GM19324 (cell line): ENCODE measurements at regions not wholly inside any gene's neighbourhood (a gene's known extent, or its start where the extent isn't known, plus 50 kb on each side); places are given as distances from the start of the nearest gene placed in this dataset.
"Not testable (repeated sequence)": the region's sequence is repeated elsewhere in the genome, so short reads cannot be mapped to it uniquely, and the experiment has no call there.

Experiments used
- ATAC-seq: cut with Tn5 transposase; IDR thresholded peaks from one replicate; pipeline ENCODE4 v1.9.1; 2021; ENCODE audit warnings: mild to moderate bottlenecking, moderate library complexity; ENCODE audit not compliant: unreplicated experiment, low FRiP score

DNA sequence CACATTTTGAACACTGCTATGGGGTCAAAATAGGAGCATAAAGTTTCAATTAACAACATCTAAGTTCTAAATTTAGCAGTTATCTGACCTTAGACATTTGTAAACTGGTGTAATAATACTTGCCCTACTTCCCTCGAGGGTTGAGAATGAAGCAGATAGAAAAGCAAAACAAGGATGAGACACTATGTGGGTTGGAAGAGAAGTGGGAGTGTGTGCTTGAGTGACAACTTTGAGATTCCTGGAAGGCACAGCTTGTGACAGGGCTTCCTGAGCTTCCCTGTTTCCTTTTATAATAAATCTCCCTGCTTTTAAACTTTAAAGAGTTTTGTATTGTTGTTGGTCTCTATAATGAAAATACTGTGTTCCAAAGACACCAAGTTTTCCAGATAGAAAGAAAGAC is 128.6 kb upstream of the CHST9 start:
- no peak for ATAC-seq

DNA sequence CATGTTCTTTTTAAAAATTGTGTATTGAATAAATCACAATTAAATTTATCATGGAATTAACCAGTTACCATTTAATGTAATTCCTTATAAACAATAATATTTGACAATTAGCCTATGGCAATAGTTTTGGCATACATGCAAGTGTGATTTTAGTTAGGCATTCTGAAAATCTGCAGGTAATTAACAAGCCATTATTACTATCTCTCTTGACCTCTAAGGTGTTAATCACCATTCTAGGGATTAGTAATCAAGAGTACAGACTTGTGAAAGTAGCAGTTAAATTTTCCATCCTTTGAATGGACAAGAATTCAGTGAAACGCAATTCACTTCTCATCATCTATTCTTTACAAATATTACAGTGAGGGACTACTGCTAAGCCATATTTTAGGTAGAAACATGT is 127.7 kb upstream of the CHST9 start:
- ATAC-seq: no peak

DNA sequence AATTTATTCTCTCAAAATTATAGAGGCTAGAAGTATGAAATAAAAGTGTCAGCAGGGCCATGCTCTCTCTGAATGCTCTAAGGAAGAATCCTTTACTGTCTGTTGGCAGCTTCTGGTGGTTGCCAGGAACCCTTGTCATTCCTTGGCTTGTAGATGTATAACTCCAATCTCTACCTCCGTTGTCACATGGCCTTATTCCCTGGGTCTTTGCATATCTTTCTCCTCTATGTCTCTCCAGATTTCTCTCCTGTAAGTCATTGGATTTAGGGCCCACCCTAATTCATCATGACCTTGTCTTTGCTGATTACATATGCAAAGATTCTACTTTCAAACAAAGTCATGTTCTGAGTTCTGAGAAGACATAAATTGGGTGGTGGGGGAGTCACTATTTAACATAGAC is 127.0 kb upstream of the CHST9 start:
- no peak for ATAC-seq

DNA sequence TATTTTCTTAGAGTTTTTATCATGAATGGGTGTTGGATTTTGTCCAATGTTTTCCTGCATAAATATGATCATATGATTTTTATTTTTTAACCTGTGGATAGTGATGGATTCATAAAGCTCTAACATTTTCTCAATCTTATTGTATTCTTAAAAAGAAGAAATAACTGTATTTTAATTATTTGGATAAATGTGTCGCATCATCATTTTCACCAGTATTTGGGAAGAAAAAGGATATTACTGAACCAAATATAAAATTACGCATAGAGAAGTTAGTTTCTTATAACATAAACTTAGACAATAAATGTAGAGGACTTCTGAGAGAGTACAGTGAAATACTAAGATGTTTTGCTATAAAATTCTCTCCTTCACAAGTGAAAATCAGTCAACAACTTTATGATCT is 126.0 kb upstream of the CHST9 start:
- ATAC-seq: no peak

DNA sequence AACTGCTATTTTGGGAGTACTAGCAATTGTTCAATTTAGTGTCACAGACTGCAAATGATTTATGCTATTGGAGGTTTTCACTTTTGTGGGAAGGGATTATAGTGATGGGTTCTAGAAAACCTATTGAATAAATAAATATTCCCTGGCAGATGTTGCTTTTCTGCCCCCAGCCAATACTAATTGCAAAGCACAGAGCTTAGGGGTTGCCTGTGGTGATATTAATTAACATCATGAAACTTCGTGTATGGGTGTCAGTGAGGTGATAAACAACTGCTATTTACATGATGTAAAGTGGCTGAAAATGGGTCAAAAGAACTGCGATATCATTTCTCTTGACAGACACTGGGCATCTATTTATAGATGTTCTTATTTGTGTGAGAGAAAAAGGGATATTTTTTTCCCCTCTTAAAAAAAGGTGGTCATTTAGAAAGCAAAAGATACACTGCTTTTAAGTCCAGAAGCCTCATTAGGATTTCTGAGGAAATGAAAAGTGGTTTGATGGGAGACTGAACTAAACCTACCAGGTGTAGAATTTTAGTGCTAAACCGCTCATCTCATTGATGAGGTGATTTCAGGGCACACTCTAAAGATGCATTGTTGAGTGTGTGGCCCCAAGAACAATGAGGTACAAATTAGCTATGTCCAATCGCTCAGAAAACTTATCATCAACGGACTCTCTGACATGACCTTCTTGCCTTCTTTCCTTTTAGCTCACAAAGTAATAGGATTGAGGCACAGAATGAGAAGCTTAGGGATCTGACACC is 116.7 kb upstream of the CHST9 start:
- ATAC-seq: no peak

DNA sequence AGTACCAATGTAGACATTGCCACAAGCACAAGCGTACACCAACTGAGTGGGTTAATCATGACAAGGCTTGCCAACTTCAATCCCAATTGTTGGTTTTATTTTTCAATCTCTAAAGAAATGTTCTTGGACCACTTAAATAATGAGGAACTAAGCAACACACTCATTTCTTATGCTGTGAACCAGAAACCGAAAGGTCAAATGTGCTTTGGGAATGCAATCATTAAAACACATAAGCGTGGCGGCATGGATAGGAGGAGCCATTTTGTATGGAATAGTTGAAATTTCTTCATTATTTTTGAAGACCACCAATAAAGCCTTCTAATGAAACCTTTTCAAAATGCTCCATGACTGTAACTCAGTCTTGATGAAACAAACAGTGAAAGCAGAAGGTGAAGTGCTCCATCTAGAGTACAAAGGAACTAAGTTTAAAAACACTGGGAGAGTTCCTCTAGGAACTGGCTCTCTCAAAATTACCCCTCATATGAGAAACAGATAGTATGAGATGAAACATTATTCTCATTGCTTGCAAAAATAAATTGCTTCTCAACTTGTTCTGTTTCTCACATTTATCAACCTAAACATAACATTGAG is 113.2 kb upstream of the CHST9 start:
- no peak for ATAC-seq

DNA sequence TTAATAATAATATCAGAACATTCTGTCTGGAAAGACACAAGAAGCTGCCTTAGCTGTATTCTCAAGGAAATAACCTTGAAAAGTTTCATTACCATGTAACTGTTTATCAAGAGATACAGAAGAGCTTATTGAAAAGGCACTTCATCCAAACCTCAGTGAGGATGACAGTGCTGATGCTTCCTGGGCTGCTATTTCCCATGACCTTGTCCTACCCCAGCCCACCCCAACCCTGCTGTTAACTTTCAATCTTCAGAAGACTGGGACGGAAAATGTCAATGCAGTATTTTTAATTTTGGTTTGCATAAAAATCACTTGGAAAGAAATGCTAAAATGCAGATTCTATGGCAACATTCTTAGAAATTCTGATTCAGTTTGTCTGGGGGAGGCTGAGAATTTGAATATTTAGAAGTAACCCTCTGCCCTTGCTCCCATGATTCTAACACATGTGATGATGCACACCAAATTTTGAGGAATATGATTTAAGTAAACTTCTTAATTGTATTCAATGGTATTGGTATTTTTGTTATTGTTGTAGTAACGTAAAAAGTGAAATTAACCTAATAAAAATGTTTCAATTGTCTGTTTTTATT is 101.0 kb upstream of the CHST9 start:
- ATAC-seq: not testable (repeated sequence)

DNA sequence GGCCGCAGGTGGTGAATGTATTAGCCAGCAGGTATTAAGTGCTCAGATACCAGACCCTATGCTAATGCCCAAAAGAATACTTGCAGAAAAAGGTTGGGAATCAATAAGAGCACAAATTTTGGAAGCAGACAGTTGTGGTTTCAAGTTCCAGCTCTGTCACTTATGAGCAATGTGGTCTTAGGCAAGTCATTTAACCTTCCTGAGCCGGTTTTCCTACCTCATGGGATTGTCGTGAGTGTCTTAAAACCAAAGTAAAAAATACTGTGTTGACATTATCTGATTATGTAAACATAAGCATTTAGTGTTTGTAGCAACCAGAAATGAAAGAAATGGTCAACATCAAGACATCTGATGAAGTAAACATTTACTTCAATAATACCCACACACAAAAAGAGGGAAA is 93.0 kb upstream of the CHST9 start:
- ATAC-seq: no peak

DNA sequence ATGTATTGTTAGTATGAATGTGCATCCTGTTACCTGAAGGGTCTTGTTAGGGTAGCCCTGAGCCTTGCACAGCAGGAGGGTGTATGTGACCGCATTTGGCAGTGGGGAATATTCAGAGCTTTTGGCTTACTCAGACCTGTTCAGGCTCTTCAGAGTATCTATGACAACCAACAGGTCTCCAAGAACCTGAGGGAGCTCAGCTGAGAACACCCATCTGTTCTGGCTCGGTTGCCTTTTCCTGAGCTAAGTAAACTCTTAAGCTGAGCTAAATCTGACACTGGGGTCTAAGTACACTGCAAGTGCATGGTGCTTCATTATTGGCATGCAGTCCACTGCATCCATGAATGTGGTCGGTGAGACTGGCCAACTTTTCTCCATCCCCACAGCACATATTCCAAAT is 92.4 kb upstream of the CHST9 start:
- ATAC-seq: no peak

DNA sequence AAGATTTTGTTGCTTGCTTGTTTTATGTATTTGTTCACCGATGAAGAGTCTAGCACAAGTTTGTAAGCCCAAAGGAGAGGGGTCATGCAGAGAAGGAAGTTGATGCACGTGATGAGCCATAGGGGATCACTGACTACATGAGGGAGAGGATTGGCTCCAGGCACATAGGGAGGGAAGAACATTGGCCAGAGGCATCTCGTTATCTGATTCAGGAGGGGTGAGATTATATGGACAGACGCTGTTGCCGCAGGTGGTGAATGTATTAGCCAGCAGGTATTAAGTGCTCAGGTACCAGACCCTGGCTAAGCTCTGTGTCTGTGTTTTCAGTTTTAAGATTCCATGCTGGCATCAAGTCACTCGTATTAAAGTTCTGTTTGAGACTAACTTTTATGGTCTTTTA is 91.8 kb upstream of the CHST9 start:
- no peak for ATAC-seq

DNA sequence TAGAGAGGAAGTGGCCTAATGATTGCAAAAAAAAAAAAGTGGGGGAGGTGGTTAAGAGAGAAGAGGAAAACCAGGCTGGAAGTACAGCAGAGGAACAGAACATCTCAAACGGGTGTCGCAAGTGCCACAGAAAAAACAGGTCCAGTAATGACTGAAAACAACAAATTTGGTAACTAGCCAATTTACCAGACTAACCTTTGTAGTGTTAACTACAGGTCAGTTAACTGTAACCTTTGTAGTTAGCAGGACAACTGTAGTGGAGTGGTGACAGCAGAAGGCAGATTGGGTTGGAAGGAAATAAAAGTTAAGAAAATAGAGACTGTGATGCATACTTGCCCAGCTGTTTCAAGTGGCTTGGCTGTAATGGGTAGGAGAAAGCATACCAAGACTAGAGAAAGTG is 91.4 kb upstream of the CHST9 start:
- no peak for ATAC-seq

DNA sequence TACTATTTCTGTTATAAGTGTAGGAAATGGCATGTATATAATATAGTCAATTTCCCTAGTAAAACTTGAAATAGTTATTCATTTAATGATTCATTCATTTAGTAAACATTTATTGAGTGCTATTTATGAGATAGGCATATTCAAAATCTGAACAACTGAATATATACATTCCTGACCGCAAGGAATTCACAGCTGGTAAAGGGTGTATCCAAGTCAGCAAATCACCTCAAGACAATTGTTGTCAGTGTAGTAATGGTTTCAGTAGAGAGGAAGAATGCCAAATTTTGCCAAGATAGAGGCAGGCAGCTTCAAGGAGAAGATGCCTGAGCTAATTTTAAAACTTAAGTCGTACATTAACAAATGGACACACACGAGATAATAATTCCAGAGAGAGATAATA is 89.8 kb upstream of the CHST9 start:
- no peak for ATAC-seq

DNA sequence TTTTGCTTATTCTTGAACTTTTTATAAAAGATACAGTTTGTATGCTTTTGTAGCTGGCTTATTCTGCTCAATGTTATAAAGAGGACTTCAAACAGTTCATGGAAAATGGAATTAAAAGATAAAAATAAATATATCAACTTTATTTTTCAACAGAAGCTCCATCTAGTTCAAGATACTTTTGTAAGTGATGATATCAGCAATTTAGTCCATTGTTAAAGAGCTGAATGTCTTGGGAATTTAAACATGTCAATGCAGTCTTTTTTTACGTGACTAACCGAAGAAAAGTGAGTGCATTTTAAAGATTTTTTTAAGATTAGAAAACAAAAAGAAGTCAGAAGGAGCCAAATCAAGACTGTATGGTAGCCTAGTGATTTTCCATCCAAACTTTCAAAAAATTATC is 85.4 kb upstream of the CHST9 start:
- ATAC-seq: no peak

DNA sequence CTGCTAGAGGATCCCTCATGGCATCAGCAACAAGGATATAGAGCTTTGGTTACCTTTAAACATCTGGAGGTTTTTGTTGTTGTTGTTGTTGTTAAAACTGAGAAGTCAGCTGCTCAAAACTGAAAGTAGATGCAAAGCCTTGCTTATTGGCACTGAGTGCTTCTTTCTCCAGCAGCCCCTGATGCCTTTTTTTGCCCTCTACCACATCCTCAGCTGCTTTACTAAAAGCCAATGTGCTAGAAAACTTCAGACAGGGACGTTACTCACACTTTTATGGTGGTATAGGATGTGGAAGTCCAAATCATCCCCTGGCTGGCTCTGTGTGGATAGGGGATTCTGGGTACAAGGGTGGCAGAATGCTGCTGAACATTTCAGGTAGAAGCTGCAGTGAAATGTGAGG is 78.3 kb upstream of the CHST9 start:
- ATAC-seq: no peak

DNA sequence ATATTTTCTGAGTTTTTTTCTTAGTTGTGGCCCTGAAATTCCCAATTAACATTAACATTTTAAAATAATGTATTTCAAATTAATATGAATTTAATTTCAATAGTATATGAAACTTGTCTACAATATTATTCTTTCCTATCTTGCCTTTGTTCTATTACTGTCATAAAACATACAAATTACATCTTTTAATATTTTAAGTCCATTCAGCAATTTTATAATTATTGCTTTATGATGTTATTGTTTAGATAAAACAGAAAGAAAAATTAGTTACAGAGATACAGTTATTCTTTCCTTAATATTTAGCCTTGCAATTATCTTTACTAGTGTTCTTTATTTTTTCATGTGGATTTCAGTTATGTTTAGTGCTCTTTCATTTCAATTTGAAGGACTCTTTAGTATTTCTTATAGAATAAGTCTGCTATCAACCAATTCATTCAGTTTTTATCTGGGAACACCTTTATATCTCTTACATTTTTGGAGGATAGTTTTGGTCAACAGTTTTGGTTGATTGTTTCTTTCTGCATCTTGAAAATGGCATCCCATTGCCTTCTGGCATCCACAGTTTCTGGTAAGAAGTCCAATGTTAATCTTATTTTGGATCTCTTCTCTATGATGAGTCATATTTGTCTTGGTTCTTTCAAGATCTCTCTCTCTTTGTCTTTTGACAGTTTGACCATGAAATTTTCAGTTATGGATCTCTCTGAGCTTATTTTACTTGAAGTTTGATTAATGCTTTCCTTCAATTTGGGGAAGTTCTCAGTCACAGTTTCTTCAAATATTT is 76.9 kb upstream of the CHST9 start:
- ATAC-seq: no peak

DNA sequence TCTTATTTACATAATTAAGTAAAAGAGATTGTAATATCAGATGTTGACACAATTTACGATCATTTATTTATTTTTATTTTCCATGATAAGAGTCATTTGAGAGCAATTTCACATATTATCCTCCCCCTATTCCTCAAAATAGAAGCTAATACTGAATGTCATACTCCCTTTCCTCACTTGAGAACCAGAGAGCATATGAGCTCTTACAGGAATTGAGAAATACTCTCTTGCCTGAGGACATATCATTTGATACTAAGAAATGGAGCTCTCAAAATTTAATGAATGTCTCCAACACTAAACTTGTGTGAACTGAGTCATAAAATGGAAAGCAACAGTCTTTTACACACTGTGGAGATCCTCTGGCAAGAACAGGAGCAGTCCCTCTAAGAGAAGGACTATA is 68.5 kb upstream of the CHST9 start:
- ATAC-seq: no peak

DNA sequence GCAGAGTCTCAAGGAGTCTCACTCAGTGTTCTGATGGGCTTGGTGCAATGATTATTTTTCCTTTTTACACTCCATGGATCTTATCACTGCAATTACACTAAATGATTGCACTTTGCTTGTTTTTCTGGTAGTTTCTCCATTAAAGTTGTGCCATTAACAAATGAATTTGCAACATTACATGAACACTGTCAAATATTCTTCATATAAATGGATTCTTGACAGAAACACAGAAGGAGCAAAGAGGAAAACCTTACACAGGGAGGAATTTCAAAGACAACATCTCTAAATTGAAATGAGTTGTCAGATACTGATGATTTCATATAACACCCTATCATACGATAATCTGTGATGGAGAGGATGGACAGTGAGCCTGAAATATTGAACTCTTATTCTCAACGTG is 65.4 kb upstream of the CHST9 start:
- no peak for ATAC-seq

DNA sequence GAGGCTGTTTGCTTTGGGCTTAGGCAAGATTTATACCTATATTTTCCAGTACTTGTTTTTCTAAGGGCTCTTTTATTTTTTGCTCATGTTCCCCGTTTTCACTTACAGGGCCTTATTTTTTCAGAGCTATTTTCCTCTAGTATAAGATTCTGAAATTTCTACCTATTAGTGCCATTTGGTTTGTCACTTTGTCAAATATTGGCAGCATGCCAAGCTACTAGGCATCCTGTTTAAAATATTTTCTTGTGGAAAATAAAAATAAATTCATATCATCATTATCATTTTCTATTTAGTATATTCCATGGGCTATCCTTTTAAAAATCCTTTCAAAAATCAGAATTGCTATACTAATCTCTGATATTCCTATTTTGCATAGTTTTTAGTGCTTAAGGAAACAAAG is 64.8 kb upstream of the CHST9 start:
- no peak for ATAC-seq

DNA sequence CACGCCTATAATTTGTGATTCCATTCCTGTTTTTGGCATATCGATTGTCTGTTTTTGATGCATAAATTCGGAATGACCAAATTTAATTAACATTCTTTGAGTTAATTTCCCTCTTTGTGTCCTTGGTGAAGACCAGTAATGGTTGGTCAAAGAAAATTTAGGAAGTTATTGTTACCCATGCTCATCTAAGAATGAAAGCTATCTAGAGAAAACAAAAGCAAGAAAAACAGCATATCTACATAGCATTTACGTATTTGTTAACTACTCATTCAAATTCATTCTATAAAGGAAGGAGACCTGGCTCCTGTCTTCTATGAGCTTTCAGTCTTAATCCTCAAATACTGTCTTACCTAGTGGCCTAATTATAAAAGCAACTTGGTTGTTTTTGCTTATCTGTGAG is 59.2 kb upstream of the CHST9 start:
- ATAC-seq: no peak

DNA sequence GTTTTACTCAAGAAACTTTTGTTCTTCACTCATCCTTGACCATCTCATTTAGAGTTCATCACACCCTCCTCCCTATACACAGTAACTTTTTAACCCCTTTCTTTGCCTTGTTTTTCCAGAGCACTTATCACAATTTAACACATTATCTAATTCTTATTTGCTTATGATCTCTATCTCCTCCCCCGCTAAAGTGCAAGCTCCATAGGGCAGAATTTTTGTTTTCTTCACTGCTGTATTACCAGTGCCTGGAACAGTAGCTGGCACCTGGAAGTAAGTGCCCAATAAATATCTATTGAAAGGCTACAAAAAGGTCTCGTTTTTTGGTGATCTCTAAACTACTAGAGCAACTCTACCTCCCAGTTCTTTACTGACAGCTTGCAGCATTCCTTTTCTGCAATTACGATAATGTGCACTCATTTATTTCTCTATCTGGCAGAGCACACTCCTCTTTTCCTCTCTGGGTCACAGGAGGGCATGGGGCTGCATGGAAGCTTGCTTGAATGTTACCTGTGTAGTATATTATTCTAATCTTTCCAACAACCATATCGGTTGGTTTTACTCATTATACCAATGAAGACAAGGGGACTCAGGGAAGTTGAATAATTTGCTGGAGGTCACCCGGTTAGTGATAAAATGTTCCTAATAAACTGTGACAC is 57.4 kb upstream of the CHST9 start:
- no peak for ATAC-seq

DNA sequence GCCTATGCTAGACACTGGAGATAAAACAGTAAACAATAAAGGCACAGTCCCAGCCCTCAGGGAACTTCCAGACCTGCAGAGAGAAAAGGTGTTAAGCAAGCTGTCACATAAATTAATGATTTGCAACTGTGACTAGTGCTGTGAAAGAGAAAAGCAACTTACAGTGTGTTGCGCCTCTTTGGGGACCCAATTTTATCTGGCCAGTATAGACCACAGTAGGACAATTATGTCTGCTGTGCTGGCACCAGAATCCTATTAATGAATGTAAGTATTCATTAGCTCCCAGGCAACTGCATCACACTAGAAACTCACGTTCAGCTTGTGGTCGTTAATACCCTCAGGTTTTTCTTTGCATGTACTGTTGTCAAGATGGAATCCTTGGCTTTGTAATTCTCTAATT is 55.3 kb upstream of the CHST9 start:
- no peak for ATAC-seq
